Osteoblast (primary cell): ENCODE measurements at regions not wholly inside any gene's neighbourhood (a gene's known extent, or its start where the extent isn't known, plus 50 kb on each side); places are given as distances from the start of the nearest gene placed in this dataset.

ENCODE experiments used
- DNase-seq: peaks from one replicate; pipeline ENCODE4 v3.0.0; 2011; ENCODE audit warnings: low spot score, mixed read lengths; ENCODE audit not compliant: insufficient read length; ENCODE audit errors: missing footprints
- H2AFZ ChIP-seq: 2 replicates; pipeline ENCODE4 v1.6.0; 2011; ENCODE audit warnings: mild to moderate bottlenecking, low read length
- H3K27ac ChIP-seq: 2 replicates; pipeline ENCODE4 v1.5.1; 2011; ENCODE audit warnings: mild to moderate bottlenecking, low read depth, low read length, moderate library complexity
- H3K27me3 ChIP-seq: 2 replicates; pipeline ENCODE4 v1.6.0; 2012; ENCODE audit warnings: mild to moderate bottlenecking, control low read depth, inconsistent platforms, low read length, moderate library complexity; ENCODE audit not compliant: insufficient read depth
- H3K36me3 ChIP-seq: 2 replicates; pipeline ENCODE4 v1.5.1; 2011; ENCODE audit warnings: mild to moderate bottlenecking, low read length, control low read depth, moderate library complexity; ENCODE audit not compliant: insufficient read depth
- H3K4me1 ChIP-seq: 2 replicates; pipeline ENCODE4 v1.5.1; 2011; ENCODE audit warnings: mild to moderate bottlenecking, low read length, control low read depth, moderate library complexity; ENCODE audit not compliant: insufficient read depth
- H3K4me2 ChIP-seq: 2 replicates; pipeline ENCODE4 v1.6.0; 2011; ENCODE audit warnings: mild to moderate bottlenecking, low read length; ENCODE audit not compliant: insufficient read depth
- H3K4me3 ChIP-seq: fragments of 200-600 bp; sonication (generic); 3 replicates; pipeline ENCODE4 v1.5.1; 2012; ENCODE audit warnings: mild to moderate bottlenecking, low read length, inconsistent platforms; ENCODE audit not compliant: insufficient read depth
- H3K79me2 ChIP-seq: 2 replicates; pipeline ENCODE4 v1.6.0; 2012; ENCODE audit warnings: mild to moderate bottlenecking, low read length, control low read depth, inconsistent platforms; ENCODE audit not compliant: insufficient read depth
- H3K9me3 ChIP-seq: 2 replicates; pipeline ENCODE4 v1.5.1; 2011; ENCODE audit warnings: low read depth, low read length, control low read depth
- H4K20me1 ChIP-seq: 2 replicates; pipeline ENCODE4 v1.6.0; 2012; ENCODE audit warnings: mild to moderate bottlenecking, low read length, control low read depth; ENCODE audit not compliant: insufficient read depth
- TF ChIP-seq, protein P1 (sequence below): IDR thresholded peaks from 2 replicates; pipeline ENCODE4 v1.5.1; 2011; ENCODE audit warnings: mild to moderate bottlenecking, low read depth, low read length, moderate library complexity; ENCODE audit errors: extremely low read depth

DNA sequence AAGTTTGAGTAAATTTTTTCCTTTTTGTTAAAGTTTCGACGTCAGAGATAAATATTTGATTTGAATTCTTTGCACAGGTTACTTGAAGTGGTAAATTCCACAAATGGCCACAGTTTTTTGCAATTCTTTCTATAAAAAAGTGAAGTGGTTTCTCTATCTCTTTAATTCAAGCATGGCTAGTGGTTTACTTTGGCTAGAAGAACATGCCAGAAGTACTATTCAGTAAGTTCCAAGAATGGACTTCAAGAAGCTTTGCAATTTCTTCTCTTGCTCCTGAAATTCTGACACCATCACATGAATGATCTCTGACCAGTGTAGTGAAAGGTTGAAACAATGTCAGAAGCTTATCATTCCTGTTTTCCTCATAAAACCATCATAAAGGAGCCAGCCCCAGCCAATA is 55.7 kb upstream of the RNPC3 start:
- H3K4me2 ChIP-seq, result no peak overlapping the region
- no peaks in the 10 kb centered on the region for H3K27me3 ChIP-seq
- H3K36me3 ChIP-seq, result no peaks in the 10 kb centered on the region
- no peaks in the 10 kb centered on the region for H3K9me3 ChIP-seq
- no peak for DNase-seq
- no peaks in the 10 kb centered on the region for H4K20me1 ChIP-seq
- H3K4me1 ChIP-seq, result no peaks in the 10 kb centered on the region
- no peaks in the 10 kb centered on the region for H3K79me2 ChIP-seq
- TF ChIP-seq, protein P1, sequence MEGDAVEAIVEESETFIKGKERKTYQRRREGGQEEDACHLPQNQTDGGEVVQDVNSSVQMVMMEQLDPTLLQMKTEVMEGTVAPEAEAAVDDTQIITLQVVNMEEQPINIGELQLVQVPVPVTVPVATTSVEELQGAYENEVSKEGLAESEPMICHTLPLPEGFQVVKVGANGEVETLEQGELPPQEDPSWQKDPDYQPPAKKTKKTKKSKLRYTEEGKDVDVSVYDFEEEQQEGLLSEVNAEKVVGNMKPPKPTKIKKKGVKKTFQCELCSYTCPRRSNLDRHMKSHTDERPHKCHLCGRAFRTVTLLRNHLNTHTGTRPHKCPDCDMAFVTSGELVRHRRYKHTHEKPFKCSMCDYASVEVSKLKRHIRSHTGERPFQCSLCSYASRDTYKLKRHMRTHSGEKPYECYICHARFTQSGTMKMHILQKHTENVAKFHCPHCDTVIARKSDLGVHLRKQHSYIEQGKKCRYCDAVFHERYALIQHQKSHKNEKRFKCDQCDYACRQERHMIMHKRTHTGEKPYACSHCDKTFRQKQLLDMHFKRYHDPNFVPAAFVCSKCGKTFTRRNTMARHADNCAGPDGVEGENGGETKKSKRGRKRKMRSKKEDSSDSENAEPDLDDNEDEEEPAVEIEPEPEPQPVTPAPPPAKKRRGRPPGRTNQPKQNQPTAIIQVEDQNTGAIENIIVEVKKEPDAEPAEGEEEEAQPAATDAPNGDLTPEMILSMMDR, result no peak
- H2AFZ ChIP-seq, result no peak overlapping the region
- H3K27ac ChIP-seq, result no peak overlapping the region
- H3K4me3 ChIP-seq, result no peak overlapping the region

DNA sequence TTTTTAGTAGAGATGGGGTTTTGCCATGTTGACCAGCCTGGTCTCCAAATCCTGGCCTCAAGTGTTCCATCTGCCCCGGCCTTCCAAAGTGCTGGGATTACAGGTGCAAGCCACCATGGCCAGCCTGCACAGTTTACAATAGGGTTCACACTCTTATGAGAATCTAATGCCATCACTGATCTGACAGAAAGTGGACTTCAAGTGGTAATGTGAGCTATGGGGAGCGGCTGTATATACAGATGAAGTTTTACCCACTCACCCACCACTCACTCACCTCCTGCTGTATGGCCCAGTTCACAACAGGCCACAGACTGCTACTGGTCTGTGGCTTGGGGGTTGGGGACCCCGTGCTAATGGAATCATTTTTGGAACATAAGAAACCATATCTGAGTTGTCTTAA is 58.4 kb upstream of the RNPC3 start:
- no peaks in the 10 kb centered on the region for H4K20me1 ChIP-seq
- no peak overlapping the region for H3K4me2 ChIP-seq
- no peak overlapping the region for H3K27ac ChIP-seq
- no peaks in the 10 kb centered on the region for H3K36me3 ChIP-seq
- no peaks in the 10 kb centered on the region for H3K79me2 ChIP-seq
- H3K27me3 ChIP-seq, result no peaks in the 10 kb centered on the region
- DNase-seq, result no peak
- no peak overlapping the region for H2AFZ ChIP-seq
- H3K4me1 ChIP-seq, result no peaks in the 10 kb centered on the region
- H3K9me3 ChIP-seq, result no peaks in the 10 kb centered on the region
- TF ChIP-seq, protein P1, result no peak
- H3K4me3 ChIP-seq, result no peak overlapping the region

DNA sequence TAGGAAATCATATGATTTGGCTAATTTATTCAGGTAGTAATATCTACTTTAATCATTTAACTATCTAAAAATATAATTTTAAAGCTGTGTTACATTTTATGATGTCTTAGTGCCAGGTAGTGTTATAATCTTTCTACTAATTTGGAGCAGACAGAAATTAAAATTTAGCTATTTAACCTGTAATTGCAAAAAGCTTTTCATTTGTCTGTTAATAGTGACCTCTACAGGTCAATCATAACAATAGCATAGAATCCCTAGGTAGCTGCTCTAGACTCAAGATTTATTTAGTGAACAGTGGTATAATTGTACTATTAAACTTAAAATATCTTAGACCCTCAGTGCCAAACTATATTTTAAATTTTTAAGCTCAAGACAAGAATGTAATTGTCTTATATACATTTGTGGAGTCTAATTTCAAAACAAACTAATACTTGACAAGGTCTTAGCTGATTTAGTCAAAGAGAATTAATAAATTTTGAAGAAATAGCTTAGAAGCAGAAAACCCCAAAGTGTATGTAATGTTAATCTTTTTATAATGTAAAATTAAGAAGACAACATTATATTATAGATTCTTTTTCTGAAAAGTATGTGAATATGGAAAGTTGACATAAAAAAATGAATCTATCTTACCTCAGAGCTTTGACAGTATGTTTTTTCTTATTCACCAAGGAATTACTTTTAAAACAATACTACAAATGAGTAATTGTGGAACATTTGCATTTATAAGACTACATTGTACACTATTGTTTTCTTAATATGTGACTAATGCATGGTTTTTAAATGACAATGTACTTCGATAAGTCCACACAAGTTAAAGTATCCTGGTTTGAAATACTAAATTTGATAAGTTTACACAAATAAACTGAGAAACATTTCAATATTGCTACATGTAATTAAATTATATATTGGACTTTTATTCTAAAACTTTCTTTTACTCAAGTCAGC is 64.1 kb upstream of the RNPC3 start:
- no peaks in the 10 kb centered on the region for H3K36me3 ChIP-seq
- no peaks in the 10 kb centered on the region for H3K9me3 ChIP-seq
- no peak overlapping the region for H3K4me2 ChIP-seq
- H3K27me3 ChIP-seq, result no peaks in the 10 kb centered on the region
- no peaks in the 10 kb centered on the region for H4K20me1 ChIP-seq
- TF ChIP-seq, protein P1, result peak; percentile 55
- no peaks in the 10 kb centered on the region for H3K79me2 ChIP-seq
- no peak overlapping the region for H3K27ac ChIP-seq
- H2AFZ ChIP-seq, result no peak overlapping the region
- DNase-seq, result peak; percentile 65
- no peak overlapping the region for H3K4me3 ChIP-seq
- H3K4me1 ChIP-seq, result no peaks in the 10 kb centered on the region

DNA sequence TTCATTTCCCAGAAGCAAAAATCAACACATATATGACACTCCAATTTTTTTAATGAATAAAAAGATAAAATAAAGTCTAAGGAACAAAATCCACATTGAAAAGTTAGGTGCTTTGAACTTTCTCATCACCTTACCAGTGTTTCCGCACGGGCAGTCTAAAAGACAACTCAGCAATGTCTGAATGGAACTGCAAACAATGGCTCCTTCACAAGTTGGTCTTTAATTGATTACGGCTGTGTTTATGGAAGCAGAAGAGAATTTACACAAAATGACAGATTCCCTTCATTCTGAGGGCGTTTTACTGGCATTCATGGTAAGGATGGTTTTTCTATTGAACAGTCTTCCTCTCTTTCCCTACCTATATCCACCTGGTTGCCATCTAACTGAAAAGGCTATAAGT is 65.0 kb upstream of the RNPC3 start:
- peak; percentile 17 for DNase-seq
- no peak overlapping the region for H3K4me2 ChIP-seq
- no peak overlapping the region for H2AFZ ChIP-seq
- no peak overlapping the region for H3K27ac ChIP-seq
- H3K27me3 ChIP-seq, result no peaks in the 10 kb centered on the region
- no peaks in the 10 kb centered on the region for H3K9me3 ChIP-seq
- TF ChIP-seq, protein P1, result no peak
- no peaks in the 10 kb centered on the region for H4K20me1 ChIP-seq
- H3K4me1 ChIP-seq, result no peaks in the 10 kb centered on the region
- no peak overlapping the region for H3K4me3 ChIP-seq
- H3K79me2 ChIP-seq, result no peaks in the 10 kb centered on the region
- no peaks in the 10 kb centered on the region for H3K36me3 ChIP-seq
